LNCAP (cell line): ENCODE measurements at regions not wholly inside any gene's neighbourhood (a gene's known extent, or its start where the extent isn't known, plus 50 kb on each side); places are given as distances from the start of the nearest gene placed in this dataset.

ENCODE experiments used
- TF ChIP-seq, protein P1 (sequence below): fragments of 450-650 bp; IDR thresholded peaks from 2 replicates; pipeline ENCODE4 v1.5.1; 2017; ENCODE audit warnings: mild to moderate bottlenecking

DNA sequence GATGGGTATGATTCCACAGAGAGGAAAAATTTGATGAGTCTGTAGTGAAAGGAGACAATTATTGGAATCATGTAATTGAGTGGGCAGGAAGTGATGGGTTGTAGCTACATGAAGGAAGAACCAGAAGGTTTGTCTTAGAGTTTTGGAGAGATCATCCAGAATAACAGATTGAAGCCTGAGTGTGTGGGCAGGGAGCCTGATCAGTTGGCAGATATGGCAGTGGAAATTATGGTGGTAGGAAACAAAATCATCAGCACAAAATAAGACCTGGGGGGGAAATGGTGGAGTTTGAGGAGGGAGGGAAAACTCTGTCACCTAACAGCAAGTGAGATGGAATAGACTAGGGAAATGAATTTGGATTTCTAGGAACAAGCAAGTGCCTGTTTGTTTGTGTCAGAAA lies 606.6 kb upstream of the MAP3K7 start:
- TF ChIP-seq, protein P1, sequence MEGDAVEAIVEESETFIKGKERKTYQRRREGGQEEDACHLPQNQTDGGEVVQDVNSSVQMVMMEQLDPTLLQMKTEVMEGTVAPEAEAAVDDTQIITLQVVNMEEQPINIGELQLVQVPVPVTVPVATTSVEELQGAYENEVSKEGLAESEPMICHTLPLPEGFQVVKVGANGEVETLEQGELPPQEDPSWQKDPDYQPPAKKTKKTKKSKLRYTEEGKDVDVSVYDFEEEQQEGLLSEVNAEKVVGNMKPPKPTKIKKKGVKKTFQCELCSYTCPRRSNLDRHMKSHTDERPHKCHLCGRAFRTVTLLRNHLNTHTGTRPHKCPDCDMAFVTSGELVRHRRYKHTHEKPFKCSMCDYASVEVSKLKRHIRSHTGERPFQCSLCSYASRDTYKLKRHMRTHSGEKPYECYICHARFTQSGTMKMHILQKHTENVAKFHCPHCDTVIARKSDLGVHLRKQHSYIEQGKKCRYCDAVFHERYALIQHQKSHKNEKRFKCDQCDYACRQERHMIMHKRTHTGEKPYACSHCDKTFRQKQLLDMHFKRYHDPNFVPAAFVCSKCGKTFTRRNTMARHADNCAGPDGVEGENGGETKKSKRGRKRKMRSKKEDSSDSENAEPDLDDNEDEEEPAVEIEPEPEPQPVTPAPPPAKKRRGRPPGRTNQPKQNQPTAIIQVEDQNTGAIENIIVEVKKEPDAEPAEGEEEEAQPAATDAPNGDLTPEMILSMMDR, result no peak

DNA sequence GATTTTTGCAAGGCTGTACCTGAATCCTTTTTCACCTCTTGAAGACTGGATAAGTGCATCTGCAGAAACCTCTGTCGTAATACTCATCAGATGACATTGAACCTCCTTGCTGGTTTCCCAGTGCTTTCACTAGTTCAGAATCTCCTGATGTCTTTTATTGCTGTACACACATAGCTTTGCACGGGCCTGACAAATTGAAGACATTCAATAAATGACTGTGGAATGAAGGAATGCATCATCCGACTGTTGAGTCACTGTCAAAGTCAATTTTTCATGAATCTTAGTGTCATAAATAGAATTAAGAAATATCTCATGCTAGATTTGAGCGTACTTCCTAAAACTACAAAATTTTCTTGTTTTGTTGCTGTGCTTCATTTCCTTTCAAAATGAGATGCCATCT lies 598.2 kb upstream of the MAP3K7 start:
- TF ChIP-seq, protein P1, result no peak

DNA sequence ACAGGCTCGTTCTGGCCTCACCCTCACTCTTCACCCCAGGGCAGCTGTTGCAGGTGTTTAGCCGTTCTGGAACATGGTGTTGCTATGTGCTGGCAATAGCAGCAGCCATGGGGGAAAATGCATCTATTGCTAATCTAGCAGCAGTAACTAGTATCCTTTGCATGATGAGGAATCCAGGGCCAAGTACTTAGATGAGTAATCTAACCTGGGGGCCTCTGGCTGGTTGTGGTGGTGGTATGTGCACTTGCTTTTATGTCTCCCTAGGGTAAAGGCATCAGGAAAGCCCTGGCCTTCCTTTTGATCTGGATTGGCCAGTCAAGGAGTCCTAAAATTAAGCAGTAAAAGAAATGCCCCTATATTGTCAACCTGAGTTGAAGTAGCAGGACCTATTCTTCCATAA lies 594.5 kb upstream of the MAP3K7 start:
- TF ChIP-seq, protein P1, result no peak

DNA sequence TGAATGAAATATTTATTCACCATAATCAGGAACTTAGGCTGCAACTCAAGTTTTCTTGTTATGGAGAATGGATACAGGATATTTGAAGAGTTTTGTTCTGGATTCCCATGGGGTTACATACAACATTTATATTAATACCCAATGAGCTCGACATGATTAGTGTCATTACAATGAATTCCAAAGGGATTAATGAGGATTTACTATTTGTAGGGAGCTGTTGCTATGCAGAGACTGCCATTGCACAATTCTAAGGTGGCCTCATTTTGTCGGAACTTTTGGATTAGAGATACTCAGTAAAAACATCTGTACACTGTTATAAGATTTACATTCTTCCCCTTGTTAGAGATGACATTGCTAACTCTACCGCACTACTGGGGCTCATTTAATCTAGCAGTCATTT lies 586.8 kb upstream of the MAP3K7 start:
- TF ChIP-seq, protein P1, result no peak

DNA sequence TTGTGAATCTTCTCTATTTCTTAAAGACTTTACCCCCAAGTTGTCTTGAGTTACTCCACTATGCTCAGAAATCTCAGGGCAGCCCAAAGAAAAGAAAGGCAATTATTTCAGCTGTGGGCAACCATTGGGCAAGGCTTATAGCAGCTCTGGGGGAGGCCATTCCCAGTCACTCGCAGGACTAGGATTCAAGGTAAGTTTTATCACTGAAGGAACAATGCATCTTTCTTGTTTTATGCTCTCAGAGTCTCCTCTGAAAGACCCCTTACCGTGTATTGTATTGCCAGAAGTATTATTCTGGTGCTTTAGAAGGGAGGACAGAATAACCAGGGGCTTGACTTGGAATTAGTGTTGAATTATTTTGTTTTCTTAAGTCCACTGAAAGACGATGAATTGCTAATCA lies 586.3 kb upstream of the MAP3K7 start:
- TF ChIP-seq, protein P1, result no peak

DNA sequence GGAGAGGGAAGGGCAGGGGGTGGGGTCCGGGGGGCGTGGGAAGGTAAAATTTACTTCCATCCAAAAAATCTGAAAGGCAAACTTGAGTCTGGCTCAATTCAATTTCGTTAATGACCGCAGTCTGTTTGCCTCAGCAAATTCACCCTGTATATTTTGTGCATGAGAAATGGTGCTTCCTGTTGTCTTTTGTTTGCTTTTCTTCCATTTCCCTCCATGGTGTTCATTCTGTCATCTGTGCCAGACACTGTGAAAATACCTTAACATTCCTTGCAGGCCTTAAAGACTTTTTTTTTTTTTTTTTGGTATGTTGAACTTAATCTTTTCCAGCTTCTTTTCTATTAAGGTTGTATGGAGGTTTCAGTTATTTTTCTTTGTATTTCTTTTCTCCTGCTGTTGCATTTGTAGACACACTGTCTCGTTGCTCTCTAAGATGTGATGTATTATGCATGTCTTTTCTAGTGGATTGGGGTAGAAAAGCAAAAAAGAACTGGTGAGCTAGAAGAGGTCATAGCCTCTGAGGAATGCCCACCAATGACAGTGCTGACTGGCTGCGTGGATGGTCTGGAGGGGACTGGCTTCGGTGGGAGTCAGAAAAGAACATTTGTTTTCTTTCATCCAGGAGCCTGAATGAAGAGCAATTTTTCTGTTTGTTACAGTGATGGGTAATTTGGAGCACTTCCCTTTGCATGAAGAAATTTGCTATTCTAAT lies 585.0 kb upstream of the MAP3K7 start:
- TF ChIP-seq, protein P1, result no peak

DNA sequence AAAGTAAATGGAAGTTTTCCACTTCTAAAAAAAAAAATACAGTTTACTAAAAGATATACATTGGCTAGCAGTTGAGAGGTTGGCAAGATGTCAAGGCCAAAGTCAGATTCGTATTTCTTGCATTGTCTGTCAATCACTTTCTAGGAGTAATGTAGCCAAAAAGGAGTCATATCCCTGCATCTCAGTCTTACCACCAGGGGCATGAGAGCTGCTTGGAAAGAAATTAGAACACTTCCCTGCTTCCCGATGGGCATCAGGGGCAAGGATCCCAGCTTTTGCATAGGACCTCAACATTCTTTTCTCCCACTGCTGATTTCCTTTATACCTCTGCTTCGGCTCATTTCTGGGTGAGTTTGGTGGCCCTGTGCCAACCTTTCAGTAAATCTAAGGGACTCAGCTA lies 581.0 kb upstream of the MAP3K7 start:
- TF ChIP-seq, protein P1, result peak; percentile 40; the same call in 1 of the 2 replicates
